Fibroblast of skin of right quadriceps (primary cell): ENCODE measurements at regions not wholly inside any gene's neighbourhood (a gene's known extent, or its start where the extent isn't known, plus 50 kb on each side); places are given as distances from the start of the nearest gene placed in this dataset.

Source experiments
- DNase-seq: peaks from one replicate; pipeline ENCODE4 v3.0.0-alpha.2; 2013

- peak; percentile 78 for DNase-seq
Observed at GRCh38 chr17:13076905-13077304, 59.1 kb upstream of the ELAC2 start.

- DNase-seq: peak; percentile 85
Observed at GRCh38 chr17:13074026-13074425, 56.2 kb upstream of the ELAC2 start.

GRCh38 chr17:13073018-13073417 is 55.2 kb upstream of the ELAC2 start:
- DNase-seq: peak; percentile 43

GRCh38 chr17:13070732-13071131 is 52.9 kb upstream of the ELAC2 start:
- no peak for DNase-seq

DNA sequence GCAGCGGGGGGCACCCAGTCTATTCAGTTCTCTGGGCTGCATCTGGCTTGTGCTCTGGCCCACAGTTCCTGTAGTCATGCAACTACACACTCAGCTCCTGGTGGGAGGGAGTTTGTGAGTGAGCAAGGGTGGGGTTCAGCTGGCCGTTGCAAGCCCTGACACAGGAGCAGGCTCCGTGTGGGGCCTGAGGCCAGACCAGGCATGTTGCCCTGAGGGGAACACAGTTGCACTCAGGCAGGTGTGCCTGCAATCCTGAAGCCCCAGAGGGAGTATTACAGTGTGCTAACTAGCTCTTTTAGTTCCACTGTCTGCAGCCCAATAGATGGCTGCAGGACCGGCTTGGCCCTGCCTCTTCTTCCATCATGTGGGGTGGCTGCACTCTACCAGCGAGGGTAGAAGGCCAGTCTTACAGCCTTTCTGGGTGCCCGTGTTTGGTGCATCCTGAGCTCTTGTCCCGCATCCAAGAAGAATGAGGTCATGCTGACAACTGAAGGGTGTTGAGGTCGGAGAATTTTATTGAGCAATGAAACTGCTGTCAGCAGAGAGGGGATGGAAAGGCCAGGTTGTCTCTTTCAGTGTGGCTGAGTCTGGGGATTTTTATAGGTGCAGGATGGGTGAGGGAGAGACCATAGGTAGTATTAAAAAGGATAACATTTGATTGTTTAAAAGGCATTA is 49.9 kb upstream of the ELAC2 start:
- DNase-seq: no peak
